Pancreas (tissue), 10 donors: ENCODE measurements at regions not wholly inside any gene's neighbourhood (a gene's known extent, or its start where the extent isn't known, plus 50 kb on each side); places are given as distances from the start of the nearest gene placed in this dataset.
"Not testable (repeated sequence)": the region's sequence is repeated elsewhere in the genome, so short reads cannot be mapped to it uniquely, and the experiment has no call there.

ENCODE experiments used
- ATAC-seq, 4 donors: fragments of 200-7000 bp; cut with Tn5 transposase; one replicate each; pipeline versions ENCODE4 v1.8.0 to v1.9.1; 2020; ENCODE audit warnings: mild to moderate bottlenecking in 4 of 4, moderate library complexity in 4 of 4
- DNase-seq, 6 donors: peaks; one replicate each; pipeline ENCODE4 v3.0.0-alpha.2; 2020
- FAIRE-seq: peaks from 2 replicates; lab custom pipeline; 2012; peaks lifted over from hg19 to GRCh38; lab: Jason Lieb, UNC
- H3K27ac ChIP-seq, 4 donors: fragments of 200-600 bp; sonication (generic); 1 replicate in 3 of 4; 2 replicates in 1 of 4; pipeline versions ENCODE4 v1.5.0 to v1.8.0; 2020
- H3K27me3 ChIP-seq, 4 donors: fragments of 200-600 bp; one replicate each; pipeline ENCODE4 v1.8.0; 2021
- H3K36me3 ChIP-seq, 3 donors: fragments of 200-600 bp; sonication (generic) in 1 of 3; one replicate each; pipeline versions ENCODE4 v1.5.0 to v1.8.0; 2020 to 2021
- H3K4me1 ChIP-seq, 3 donors: fragments of 200-600 bp; one replicate each; pipeline ENCODE4 v1.8.0; 2021
- H3K4me3 ChIP-seq, 4 donors: fragments of 200-600 bp; sonication (generic) in 2 of 4; one replicate each; pipeline versions ENCODE4 v1.5.0 to v1.8.0; 2020 to 2021
- H3K9me3 ChIP-seq, 4 donors: fragments of 200-600 bp; one replicate each; pipeline ENCODE4 v1.8.0; 2021
- CTCF ChIP-seq, 4 donors: fragments of 200-600 bp; sonication (generic) in 3 of 4; IDR thresholded peaks; one replicate each; pipeline versions ENCODE4 v1.5.0 to v1.8.0; 2021; ENCODE audit warnings: antibody characterized with exemption in 4 of 4
- WGBS, 2 donors: extraction: QIAGEN DNeasy Blood & Tissue Kit; methylation state at CpG; one replicate each; pipeline ENCODE4 v1.1.7; 2013; 5-methylcytosine and 5-hydroxymethylcytosine counted together
- intact Hi-C, 3 donors: fragments of 100-400 bp; cut with DNase I; formaldehyde crosslinking; loops; one replicate each; pipeline versions ENCODE4 v1.11.1 to v1.14.2; 2022
- donor health status: healthy with polysubstance abuse.
- donor health status: DM: no; HTN: no; CAD: no; lungs with moderate emphysema.
- donor health status: DM: no; HTN: no; CAD: no.
- donor health status: control.
- donor health status: control.
- donor health status: Bipolar disorder and iron deficiency.
- donor health status: DM: yes; HTN: yes; CAD: no.
- donor health status: DM: no; HTN: no; CAD: no.
- donor health status: DM: no; HTN: no; CAD: no.
- donor health status: DM: yes; HTN: yes; CAD: no.

- TF ChIP-seq CTCF (IDR thresholded peaks at IDR 0.05) = no peak
- FAIRE-seq (no peak), ATAC-seq (peak in 1 of 4 donors; percentile 62), DNase-seq (no peak)
- Histone ChIP-seq H3K27ac (no peak overlapping the region), H3K27me3 (no peaks in the 10 kb centered on the region), H3K36me3 (no peaks in the 10 kb centered on the region), H3K4me1 (peaks cover 0 to 14% (median 8%) of the 10 kb centered on the region in 3 donors), H3K4me3 (no peak overlapping the region), H3K9me3 (no peaks in the 10 kb centered on the region)
- intact Hi-C loops = no loop called here
- 77 to 92% methylated on average over 3 of the region's 3 CpGs for WGBS, 2 donors
These were observed 419.9 kb upstream of the GRAMD2B start for GRCh38 chr5:126003309-126003708.

DNA sequence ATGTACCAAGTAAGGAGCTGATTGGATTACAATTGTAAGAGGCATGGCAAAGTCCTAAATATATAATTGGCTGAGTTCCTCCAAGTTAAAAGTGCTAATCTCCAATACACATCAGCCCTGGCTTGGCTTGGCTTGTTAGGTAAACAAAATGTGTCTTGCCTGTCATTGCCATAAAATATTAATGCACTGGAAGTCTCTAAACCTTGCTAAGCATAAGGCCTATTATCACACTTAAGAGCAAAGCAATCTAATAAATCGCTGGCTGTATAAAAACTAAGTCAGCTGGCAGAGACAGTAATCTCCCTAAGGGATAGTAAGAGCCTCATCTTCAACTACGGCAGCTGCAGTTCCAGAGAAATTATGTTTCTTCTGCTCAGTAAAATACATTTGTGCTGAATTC lies 418.6 kb upstream of the GRAMD2B start:
- Histone ChIP-seq H3K27ac (no peak overlapping the region), H3K4me3 (no peak overlapping the region), H3K27me3 (no peaks in the 10 kb centered on the region), H3K9me3 (no peaks in the 10 kb centered on the region), H3K4me1 (peaks cover 0 to 14% (median 8%) of the 10 kb centered on the region in 3 donors), H3K36me3 (no peaks in the 10 kb centered on the region)
- intact Hi-C loops = no loop called here
- peak in 2 of 4 donors; percentile 22 to 26 for ATAC-seq
- no peak for DNase-seq
- 53 to 61% methylated on average over 2 of the region's 2 CpGs for WGBS, 2 donors
- TF ChIP-seq CTCF (IDR thresholded peaks at IDR 0.05) = no peak
- FAIRE-seq = no peak

GRCh38 chr5:126007841-126008240 lies 415.4 kb upstream of the GRAMD2B start:
- no peak for FAIRE-seq
- intact Hi-C loops = no loop called here
- Histone ChIP-seq H3K4me3 (no peak overlapping the region), H3K27ac (no peak overlapping the region), H3K36me3 (no peaks in the 10 kb centered on the region), H3K27me3 (no peaks in the 10 kb centered on the region), H3K4me1 (peaks cover 0 to 4% (median 4%) of the 10 kb centered on the region in 3 donors), H3K9me3 (no peaks in the 10 kb centered on the region)
- DNase-seq = no peak
- 96 to 100% methylated on average over 1 of the region's 1 CpG for WGBS, 2 donors
- TF ChIP-seq CTCF (IDR thresholded peaks at IDR 0.05) = no peak
- ATAC-seq = no peak

DNA sequence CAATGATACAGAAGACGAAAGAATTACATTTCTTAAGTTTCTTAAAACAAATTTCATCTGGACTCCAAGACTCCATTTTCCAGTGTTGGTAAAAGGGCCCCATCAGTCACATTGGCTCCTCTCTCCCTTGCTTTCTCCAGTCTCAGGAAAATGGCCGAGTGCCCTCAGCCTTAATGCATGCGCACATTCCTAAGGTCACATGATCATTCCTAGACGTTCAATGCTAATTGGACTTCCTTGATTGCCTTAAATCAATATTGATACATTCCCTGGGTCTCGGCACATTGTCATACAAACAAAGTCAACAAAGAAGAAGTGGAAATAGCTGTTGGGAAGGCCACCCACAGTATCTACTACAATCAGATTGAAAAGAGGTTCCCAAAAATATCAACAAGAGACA lies 413.6 kb upstream of the GRAMD2B start:
- Histone ChIP-seq H3K27ac (no peak overlapping the region), H3K27me3 (no peaks in the 10 kb centered on the region), H3K36me3 (no peaks in the 10 kb centered on the region), H3K9me3 (no peaks in the 10 kb centered on the region), H3K4me3 (no peak overlapping the region), H3K4me1 (peaks cover 0 to 4% (median 0%) of the 10 kb centered on the region in 3 donors)
- TF ChIP-seq CTCF (IDR thresholded peaks at IDR 0.05) = no peak
- ATAC-seq (no peak), DNase-seq (no peak), FAIRE-seq (no peak)
- intact Hi-C loops = no loop called here
- 46 to 47% methylated on average over 5 of the region's 5 CpGs for WGBS, 2 donors

DNA sequence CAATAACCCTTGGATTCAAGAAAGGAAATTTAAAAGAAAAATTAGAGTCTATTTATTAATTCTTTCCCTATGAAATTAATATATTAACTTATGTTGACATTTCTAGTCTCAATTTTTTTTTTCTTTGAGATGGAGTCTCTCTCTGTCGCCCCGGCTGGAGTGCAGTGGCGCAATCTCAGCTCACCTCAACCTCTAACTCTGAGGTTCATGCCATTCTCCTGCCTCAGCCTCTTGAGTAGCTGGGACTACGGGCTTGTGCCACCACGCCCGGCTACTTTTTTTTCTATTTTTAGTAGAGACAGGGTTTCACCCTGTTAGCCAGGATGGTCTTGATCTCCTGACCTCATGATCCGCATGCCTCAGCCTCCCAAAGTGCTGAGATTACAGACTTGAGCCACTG lies 411.7 kb upstream of the GRAMD2B start:
- intact Hi-C loops, DNase-seq, H3K27ac ChIP-seq, H3K4me1 ChIP-seq, H3K9me3 ChIP-seq, H3K27me3 ChIP-seq, H3K4me3 ChIP-seq, FAIRE-seq, H3K36me3 ChIP-seq, ATAC-seq: not testable (repeated sequence)
- 93 to 98% methylated on average over 7 of the region's 7 CpGs for WGBS, 2 donors
